A673 (cell line): ENCODE measurements at regions not wholly inside any gene's neighbourhood (a gene's known extent, or its start where the extent isn't known, plus 50 kb on each side); places are given as distances from the start of the nearest gene placed in this dataset.

Experiments used
- BruUV-seq: library from RNA; stranded (reverse); fragments of 400-500 nt; replicated peaks from 2 replicates; lab custom pipeline; 2021; lab: Mats Ljungman, UMichigan
- CTCF ChIA-PET: fragments of 300-600 bp; sonication (Branson Sonifier 250); formaldehyde crosslinking; loops from one replicate; lab custom pipeline; 2022; ENCODE audit warnings: antibody characterized with exemption; lab: Charles Lee
- POLR2A ChIA-PET: fragments of 300-600 bp; sonication (Branson Sonifier 250); formaldehyde crosslinking; loops from one replicate; lab custom pipeline; 2022; ENCODE audit warnings: antibody characterized with exemption; ENCODE audit not compliant: low non-redundant PET; lab: Charles Lee
- DNase-seq: peaks from one replicate; pipeline ENCODE4 v3.0.0-alpha.2; 2015; ENCODE audit warnings: low spot score
- H3K27ac ChIP-seq: fragments of 200-600 bp; sonication (generic); 2 replicates; pipeline ENCODE4 v1.5.1; 2016; ENCODE audit warnings: mixed run types, low read depth, mild to moderate bottlenecking, mixed read lengths, antibody characterized with exemption, low read length; ENCODE audit not compliant: poor library complexity, severe bottlenecking
- H3K27me3 ChIP-seq: fragments of 200-600 bp; sonication (generic); replicated peaks from 2 replicates; pipeline ENCODE4 v1.6.1; 2017; ENCODE audit warnings: mixed run types, low read depth, mild to moderate bottlenecking, mixed read lengths, antibody characterized with exemption, low read length; ENCODE audit not compliant: insufficient read depth, poor library complexity
- H3K36me3 ChIP-seq: fragments of 200-600 bp; sonication (generic); 2 replicates; pipeline ENCODE4 v1.6.1; 2016; ENCODE audit warnings: mixed run types, mild to moderate bottlenecking, mixed read lengths, antibody characterized with exemption, low read length; ENCODE audit not compliant: insufficient read depth, poor library complexity, severe bottlenecking
- H3K4me1 ChIP-seq: fragments of 200-600 bp; sonication (generic); 2 replicates; pipeline ENCODE4 v1.6.1; 2017; ENCODE audit warnings: mixed run types, mild to moderate bottlenecking, mixed read lengths, antibody characterized with exemption, low read length; ENCODE audit not compliant: insufficient read depth, poor library complexity, severe bottlenecking
- H3K4me3 ChIP-seq: fragments of 200-600 bp; sonication (generic); 2 replicates; pipeline ENCODE4 v1.5.1; 2016; ENCODE audit warnings: low read depth, mixed run types, mild to moderate bottlenecking, mixed read lengths, low read length; ENCODE audit not compliant: poor library complexity, severe bottlenecking
- H3K9me3 ChIP-seq: fragments of 200-600 bp; sonication (generic); 2 replicates; pipeline ENCODE4 v1.6.1; 2016; ENCODE audit warnings: mixed run types, low read depth, mild to moderate bottlenecking, mixed read lengths, antibody characterized with exemption, low read length; ENCODE audit not compliant: poor library complexity, severe bottlenecking
- CTCF ChIP-seq: fragments of 300-800, 200-600 bp; sonication (generic); conservative IDR thresholded peaks from 2 replicates; pipeline ENCODE4 v1.5.1; 2017; ENCODE audit warnings: low read depth, mild to moderate bottlenecking, antibody characterized with exemption, low read length, moderate library complexity, mixed read lengths
- EZH2 ChIP-seq: fragments of 200-600 bp; sonication (generic); IDR thresholded peaks from 2 replicates; pipeline ENCODE4 v1.6.1; 2017; ENCODE audit warnings: borderline replicate concordance, low read depth, mild to moderate bottlenecking, mixed read lengths, antibody characterized with exemption, low read length; ENCODE audit not compliant: poor library complexity, severe bottlenecking
- intact Hi-C: fragments of 100-400 bp; cut with micrococcal nuclease; formaldehyde crosslinking; loops from one replicate; pipeline ENCODE4 v1.10.0; 2022; ENCODE audit not compliant: unreplicated experiment

GRCh38 chr11:80595011-80595410, 1154.2 kb upstream of the TENM4 start:
- TF ChIP-seq EZH2 (no peak), CTCF (no peak)
- Histone ChIP-seq H3K4me1 (peaks cover 17% of the 10 kb centered on the region), H3K27ac (no peak overlapping the region), H3K9me3 (no peaks in the 10 kb centered on the region), H3K36me3 (no peaks in the 10 kb centered on the region), H3K27me3 (no peaks in the 10 kb centered on the region), H3K4me3 (no peak overlapping the region)
- no TSS peak for BruUV-seq
- POLR2A ChIA-PET = no interaction called here
- CTCF ChIA-PET = no interaction called here
- intact Hi-C loops = no loop called here
- no peak for DNase-seq

GRCh38 chr11:80593648-80594374, 1153.0 kb upstream of the TENM4 start:
- TSS peak; percentile 75 for BruUV-seq
- H3K27me3 ChIP-seq = no peaks in the 10 kb centered on the region
- TF ChIP-seq EZH2 (no peak), CTCF (no peak)
- no peak overlapping the region for H3K27ac ChIP-seq
- H3K4me3 ChIP-seq = peak overlapping the region; percentile 8
- ChIA-PET CTCF (no interaction called here), POLR2A (no interaction called here)
- H3K4me1 ChIP-seq = peaks cover 17% of the 10 kb centered on the region
- peak; percentile 96 for DNase-seq
- intact Hi-C loops = no loop called here
- H3K36me3 ChIP-seq = no peaks in the 10 kb centered on the region
- no peaks in the 10 kb centered on the region for H3K9me3 ChIP-seq

- intact Hi-C loops = no loop called here
- no peak for DNase-seq
- POLR2A ChIA-PET = no interaction called here
- CTCF ChIA-PET = no interaction called here
- H3K27ac ChIP-seq = no peak overlapping the region
- no TSS peak for BruUV-seq
- H3K4me1 ChIP-seq = peaks cover 17% of the 10 kb centered on the region
- no peak overlapping the region for H3K4me3 ChIP-seq
- TF ChIP-seq CTCF = no peak
- no peak for TF ChIP-seq EZH2
- H3K27me3 ChIP-seq = no peaks in the 10 kb centered on the region
- no peaks in the 10 kb centered on the region for H3K9me3 ChIP-seq
- no peaks in the 10 kb centered on the region for H3K36me3 ChIP-seq
Observed at GRCh38 chr11:80592546-80592945, 1151.7 kb upstream of the TENM4 start.
